ENCODE measurements at regions not wholly inside any gene's neighbourhood (a gene's known extent, or its start where the extent isn't known, plus 50 kb on each side); places are given as distances from the start of the nearest gene placed in this dataset.

GRCh38 chr21:38753114-38753513, 52.6 kb upstream of the ETS2 start:
- TF ChIP-seq CTCF (IDR thresholded peaks at IDR 0.05): no peak
- TF ChIP-seq POLR2A (IDR thresholded peaks at IDR 0.05): no peak
